ENCODE measurements at regions not wholly inside any gene's neighbourhood (a gene's known extent, or its start where the extent isn't known, plus 50 kb on each side); places are given as distances from the start of the nearest gene placed in this dataset.

GRCh38 chr1:99539131-99539530 lies 106.8 kb upstream of the PALMD start:
- TF ChIP-seq, protein P1, sequence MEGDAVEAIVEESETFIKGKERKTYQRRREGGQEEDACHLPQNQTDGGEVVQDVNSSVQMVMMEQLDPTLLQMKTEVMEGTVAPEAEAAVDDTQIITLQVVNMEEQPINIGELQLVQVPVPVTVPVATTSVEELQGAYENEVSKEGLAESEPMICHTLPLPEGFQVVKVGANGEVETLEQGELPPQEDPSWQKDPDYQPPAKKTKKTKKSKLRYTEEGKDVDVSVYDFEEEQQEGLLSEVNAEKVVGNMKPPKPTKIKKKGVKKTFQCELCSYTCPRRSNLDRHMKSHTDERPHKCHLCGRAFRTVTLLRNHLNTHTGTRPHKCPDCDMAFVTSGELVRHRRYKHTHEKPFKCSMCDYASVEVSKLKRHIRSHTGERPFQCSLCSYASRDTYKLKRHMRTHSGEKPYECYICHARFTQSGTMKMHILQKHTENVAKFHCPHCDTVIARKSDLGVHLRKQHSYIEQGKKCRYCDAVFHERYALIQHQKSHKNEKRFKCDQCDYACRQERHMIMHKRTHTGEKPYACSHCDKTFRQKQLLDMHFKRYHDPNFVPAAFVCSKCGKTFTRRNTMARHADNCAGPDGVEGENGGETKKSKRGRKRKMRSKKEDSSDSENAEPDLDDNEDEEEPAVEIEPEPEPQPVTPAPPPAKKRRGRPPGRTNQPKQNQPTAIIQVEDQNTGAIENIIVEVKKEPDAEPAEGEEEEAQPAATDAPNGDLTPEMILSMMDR (IDR thresholded peaks at IDR 0.05; ENCODE audit: low read depth, low read length), result no peak
- no peak for TF ChIP-seq POLR2A (IDR thresholded peaks at IDR 0.05; ENCODE audit: extremely low read depth, insufficient read length)
- TF ChIP-seq, protein P2, sequence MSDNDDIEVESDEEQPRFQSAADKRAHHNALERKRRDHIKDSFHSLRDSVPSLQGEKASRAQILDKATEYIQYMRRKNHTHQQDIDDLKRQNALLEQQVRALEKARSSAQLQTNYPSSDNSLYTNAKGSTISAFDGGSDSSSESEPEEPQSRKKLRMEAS (IDR thresholded peaks at IDR 0.05; ENCODE audit: low read depth, low read length), result no peak
- TF ChIP-seq MYC (IDR thresholded peaks at IDR 0.05; ENCODE audit: low read depth, low read length), result no peak
